ENCODE measurements at regions not wholly inside any gene's neighbourhood (a gene's known extent, or its start where the extent isn't known, plus 50 kb on each side); places are given as distances from the start of the nearest gene placed in this dataset.
"Not testable (repeated sequence)": the region's sequence is repeated elsewhere in the genome, so short reads cannot be mapped to it uniquely, and the experiment has no call there.

DNA sequence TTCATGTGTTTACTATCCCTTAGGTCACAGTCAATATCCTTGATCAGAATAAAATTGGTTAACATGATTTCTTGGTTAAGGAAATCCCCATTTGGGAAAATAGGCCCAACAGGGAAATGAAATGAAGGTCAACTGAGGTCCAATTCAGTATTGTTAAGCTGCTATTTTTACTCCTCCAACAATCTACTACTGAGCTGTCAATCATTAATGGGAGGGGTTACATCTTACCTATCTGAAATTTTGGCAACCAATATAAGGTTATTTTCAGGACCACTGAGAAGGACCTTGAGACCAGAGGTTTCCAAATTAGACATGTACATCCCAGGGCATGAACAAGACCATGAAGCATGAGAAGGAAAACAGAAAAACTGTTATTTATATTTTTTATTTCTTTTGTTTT lies 64.2 kb upstream of the ALG13 start:
- TF ChIP-seq, protein P1, sequence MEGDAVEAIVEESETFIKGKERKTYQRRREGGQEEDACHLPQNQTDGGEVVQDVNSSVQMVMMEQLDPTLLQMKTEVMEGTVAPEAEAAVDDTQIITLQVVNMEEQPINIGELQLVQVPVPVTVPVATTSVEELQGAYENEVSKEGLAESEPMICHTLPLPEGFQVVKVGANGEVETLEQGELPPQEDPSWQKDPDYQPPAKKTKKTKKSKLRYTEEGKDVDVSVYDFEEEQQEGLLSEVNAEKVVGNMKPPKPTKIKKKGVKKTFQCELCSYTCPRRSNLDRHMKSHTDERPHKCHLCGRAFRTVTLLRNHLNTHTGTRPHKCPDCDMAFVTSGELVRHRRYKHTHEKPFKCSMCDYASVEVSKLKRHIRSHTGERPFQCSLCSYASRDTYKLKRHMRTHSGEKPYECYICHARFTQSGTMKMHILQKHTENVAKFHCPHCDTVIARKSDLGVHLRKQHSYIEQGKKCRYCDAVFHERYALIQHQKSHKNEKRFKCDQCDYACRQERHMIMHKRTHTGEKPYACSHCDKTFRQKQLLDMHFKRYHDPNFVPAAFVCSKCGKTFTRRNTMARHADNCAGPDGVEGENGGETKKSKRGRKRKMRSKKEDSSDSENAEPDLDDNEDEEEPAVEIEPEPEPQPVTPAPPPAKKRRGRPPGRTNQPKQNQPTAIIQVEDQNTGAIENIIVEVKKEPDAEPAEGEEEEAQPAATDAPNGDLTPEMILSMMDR (IDR thresholded peaks at IDR 0.05; ENCODE audit: low read depth, low read length) = no peak
- DNase-seq (ENCODE audit: low read depth, low spot score) = no peak
- in situ Hi-C loops (cut with HindIII; ENCODE audit: low sequenced_read_pairs) = no loop called here
- H3K4me3 ChIP-seq (ENCODE audit: low read depth, low read length) = no peak overlapping the region

DNA sequence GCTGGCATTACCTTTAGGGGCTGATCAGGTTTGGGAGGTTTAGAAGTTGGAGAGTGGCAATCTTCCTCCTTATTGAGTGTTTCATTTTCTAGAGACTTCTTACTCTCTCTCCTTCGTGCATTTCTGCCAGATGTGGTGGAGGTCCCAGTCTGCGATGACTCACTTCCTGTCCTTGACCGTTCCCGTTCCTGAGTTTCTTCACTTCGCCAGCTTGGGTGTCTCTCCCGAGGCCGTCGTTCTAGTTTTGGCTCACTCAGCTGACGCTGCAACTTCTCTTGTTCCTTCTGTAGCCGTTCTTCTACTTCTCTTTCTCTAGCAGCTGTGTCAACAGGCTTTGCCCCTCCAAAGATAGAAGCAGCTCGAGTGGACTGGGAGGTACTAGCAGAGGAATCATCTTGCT lies 60.9 kb upstream of the ALG13 start:
- DNase-seq (ENCODE audit: low read depth, low spot score); in situ Hi-C loops (cut with HindIII; ENCODE audit: low sequenced_read_pairs): not testable (repeated sequence)

GRCh38 chrX:111624169-111624568 lies 56.8 kb upstream of the ALG13 start:
- TF ChIP-seq, protein P1 (IDR thresholded peaks at IDR 0.05; ENCODE audit: low read depth, low read length) = no peak
- in situ Hi-C loops (cut with HindIII; ENCODE audit: low sequenced_read_pairs) = no loop called here
- DNase-seq (ENCODE audit: low read depth, low spot score) = no peak
- H3K4me3 ChIP-seq (ENCODE audit: low read depth, low read length) = no peak overlapping the region

More for the DNA sequence above, 60.9 kb upstream of the ALG13 start:
- H3K4me3 ChIP-seq (ENCODE audit: low read depth, low read length) = not testable (repeated sequence)

DNA sequence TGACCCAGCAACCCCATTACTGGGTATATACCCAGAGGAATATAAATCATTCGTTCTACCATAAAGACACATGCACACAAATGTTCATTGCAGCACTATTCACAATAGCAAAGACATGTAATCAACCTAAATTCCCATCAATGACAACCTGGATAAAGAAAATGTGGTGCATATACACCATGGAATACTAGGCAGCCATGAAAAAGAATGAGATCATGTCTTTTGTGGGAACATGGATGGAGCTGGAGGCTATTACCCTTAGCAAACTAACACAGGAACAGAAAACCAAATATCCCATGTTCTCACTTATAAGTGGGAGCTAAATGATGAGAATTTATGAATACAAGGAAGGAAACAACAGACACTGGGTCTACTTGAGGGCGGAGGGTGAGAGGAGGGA lies 53.7 kb upstream of the ALG13 start:
- H3K4me3 ChIP-seq (ENCODE audit: low read depth, low read length); in situ Hi-C loops (cut with HindIII; ENCODE audit: low sequenced_read_pairs); DNase-seq (ENCODE audit: low read depth, low spot score): not testable (repeated sequence)

Measured in astrocyte of the spinal cord (primary cell).